Amniotic stem cell (primary cell): ENCODE measurements at regions not wholly inside any gene's neighbourhood (a gene's known extent, or its start where the extent isn't known, plus 50 kb on each side); places are given as distances from the start of the nearest gene placed in this dataset.

Source experiments
- DNase-seq: peaks from one replicate; lab custom pipeline; 2025; lab: John Stamatoyannopoulos, UW

GRCh38 chr21:16912075-16912474 is 600.8 kb upstream of the CXADR start:
- no peak for DNase-seq

- no peak for DNase-seq
These were observed 599.8 kb upstream of the CXADR start for GRCh38 chr21:16913010-16913409.

DNA sequence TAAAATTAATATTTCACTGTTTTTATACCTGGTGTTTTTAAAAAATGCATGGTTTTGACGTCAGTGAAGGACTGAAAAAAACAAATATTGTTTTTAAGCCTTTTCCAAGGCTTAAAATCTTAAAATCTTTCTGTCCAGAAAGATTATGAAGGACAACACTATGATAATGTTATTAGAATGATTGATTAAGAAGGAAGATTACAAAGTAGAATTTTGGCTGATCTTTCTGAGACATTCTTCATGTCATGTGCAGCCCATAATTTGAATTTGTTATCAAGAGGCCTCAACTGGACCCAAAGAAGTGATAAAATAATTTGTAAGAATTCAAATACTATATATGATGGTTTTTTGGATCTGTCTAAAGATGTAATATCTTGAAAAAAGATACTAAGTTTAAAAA is 584.4 kb upstream of the CXADR start:
- DNase-seq = no peak

- no peak for DNase-seq
These were observed 580.5 kb upstream of the CXADR start for GRCh38 chr21:16932314-16932713.

- peak; percentile 3 for DNase-seq
These were observed 570.1 kb upstream of the CXADR start for GRCh38 chr21:16942703-16943102.

- no peak for DNase-seq
These were observed 569.6 kb upstream of the CXADR start for GRCh38 chr21:16943231-16943630.

DNA sequence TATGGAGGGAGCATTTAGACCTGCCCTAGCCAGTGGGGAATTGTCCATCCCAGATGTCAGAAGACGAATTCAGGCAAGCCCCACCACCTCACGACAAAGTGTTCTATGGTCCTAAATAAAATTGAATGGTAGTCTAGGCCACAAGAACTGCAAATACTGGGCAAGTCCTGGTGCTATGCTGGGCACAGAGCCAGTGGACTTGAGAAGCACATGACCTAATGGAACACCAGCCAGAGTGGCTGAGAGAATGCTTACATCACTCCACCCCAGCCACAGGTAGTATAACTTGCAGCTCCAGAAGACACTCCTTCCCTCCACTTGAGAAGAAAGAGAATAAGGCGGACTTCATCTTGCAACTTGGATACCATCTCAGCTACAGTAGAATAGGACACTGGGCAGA is 567.3 kb upstream of the CXADR start:
- no peak for DNase-seq

DNA sequence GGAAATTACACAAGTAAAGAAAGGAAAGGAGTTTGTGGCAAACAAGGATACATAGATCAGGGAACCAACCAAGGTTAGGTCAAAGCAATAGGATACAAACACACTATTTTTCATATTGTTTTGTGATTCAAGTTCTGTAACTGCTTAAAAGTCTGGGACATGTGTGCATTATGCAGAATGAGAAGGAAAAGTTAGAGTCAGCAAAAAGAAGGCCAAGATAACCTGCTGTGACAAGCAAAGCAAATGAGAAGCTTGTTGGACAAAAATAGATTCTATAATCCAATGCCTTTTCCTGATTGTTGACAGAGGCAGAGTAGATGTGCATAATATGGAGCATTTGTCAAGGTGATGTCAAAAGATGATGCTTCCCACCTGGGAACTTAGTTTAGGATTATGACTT is 556.0 kb upstream of the CXADR start:
- DNase-seq = no peak

GRCh38 chr21:16965424-16965823 is 547.4 kb upstream of the CXADR start:
- no peak for DNase-seq

DNA sequence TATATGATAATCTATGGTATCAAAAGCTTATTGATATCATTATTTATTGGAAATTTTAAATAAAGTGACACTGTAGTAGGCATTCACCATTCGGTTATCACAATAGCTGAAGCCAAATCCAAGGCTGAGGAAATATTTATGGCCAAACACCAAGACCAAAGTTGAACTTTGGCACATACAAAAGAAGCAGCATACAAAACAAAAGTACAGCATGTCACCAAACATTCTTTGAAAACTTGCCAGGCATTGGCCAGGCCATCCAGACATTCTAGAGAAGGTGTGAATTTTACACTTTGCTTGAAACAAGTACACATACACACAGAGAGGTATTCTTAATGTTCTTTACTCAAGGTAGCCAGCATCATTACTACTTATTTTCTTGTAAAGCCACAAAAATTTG is 544.4 kb upstream of the CXADR start:
- DNase-seq = no peak

GRCh38 chr21:16969636-16970035 is 543.2 kb upstream of the CXADR start:
- DNase-seq = no peak

- DNase-seq = no peak
These were observed 538.8 kb upstream of the CXADR start for GRCh38 chr21:16974060-16974459.

DNA sequence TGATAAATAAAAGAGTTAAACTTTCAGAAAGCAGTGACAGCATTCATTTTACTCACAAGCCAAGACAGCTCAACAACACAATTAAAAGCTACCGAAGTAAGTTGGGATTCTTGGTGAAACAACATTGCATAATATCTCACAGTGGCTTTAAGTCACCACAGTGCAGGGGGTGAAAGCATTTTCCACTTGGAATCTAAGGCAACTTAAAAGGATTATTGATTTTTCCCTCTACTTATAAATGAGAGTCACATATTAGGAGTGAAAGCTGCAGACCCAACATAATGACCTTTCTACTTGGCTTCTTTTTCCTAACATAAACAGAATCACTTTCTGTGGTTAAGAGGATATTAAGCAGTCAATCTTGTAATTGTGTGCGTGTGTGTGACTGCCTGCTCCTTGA is 536.6 kb upstream of the CXADR start:
- DNase-seq = no peak

- DNase-seq = no peak
These were observed 534.4 kb upstream of the CXADR start for GRCh38 chr21:16978309-16978895.

DNA sequence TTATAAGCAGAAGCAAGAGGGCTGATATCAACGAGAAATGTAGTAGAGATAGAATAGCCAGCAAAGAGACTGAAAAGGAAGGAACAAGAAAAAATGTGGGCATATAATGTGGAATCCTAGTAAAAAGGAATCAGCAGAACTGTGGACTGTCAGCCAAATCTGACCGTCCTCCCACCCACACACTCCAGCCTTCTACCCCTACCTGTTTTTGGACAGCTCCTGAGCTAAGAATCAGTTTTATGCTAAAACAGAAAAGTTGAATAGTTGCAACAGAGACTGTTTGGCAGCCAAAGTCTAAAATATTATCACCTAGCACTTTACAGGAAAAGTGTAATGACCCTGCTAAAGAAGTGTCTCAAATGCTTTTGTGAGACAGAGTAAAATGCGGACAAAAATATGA is 533.3 kb upstream of the CXADR start:
- no peak for DNase-seq

DNA sequence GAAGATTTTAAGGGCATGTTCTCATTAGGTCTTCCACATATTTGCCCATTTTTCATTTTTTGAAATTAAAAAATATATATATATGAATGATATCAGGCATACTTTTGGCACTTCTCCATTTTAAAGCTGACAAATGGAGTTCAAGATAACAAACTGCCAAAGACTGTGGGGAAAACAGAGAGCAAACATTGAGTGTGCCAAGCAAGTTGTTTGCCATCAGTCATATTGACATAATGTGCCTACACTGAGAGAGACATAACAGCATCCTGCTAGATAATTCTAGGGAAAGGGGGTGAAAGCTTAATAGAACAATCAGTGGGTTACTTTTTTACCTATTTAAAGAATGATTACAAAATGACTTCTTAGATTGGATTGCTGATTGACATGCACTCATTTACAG is 529.4 kb upstream of the CXADR start:
- DNase-seq = no peak

GRCh38 chr21:16992448-16992847 is 520.4 kb upstream of the CXADR start:
- DNase-seq = no peak

- DNase-seq = no peak
These were observed 519.3 kb upstream of the CXADR start for GRCh38 chr21:16993416-16994038.

DNA sequence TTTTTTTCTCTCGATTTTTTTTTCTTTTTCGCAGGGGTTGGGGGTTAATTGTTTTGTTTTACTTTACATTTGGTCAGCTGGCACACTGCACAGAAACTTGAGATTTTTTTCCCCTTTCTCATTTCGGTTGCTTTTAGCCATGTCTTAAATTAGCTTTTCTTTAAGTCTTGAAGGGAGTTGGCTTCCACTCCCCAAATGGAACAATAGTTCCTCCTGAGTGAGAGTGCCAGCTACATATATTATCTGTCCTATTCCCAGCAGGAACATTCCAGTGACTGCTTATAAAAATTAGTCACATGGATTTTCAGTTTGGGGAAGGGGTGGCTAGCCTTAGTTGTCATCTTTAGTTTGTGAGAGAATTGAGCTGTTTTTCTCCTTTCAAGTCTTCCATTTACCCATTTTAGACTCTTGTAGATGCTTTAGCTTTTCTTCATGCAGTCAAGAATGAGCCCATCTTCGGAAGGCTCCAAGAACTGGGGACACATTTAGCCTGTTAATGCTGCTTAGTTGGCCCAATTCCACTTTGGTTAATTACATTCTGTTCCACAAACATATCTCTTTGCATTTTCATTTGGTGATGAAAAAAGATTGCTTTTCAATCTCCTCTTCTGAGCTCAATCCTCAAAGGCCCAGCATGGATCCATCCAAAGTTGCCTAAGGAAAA is 510.1 kb upstream of the CXADR start:
- DNase-seq = no peak

GRCh38 chr21:17003258-17003615 is 509.6 kb upstream of the CXADR start:
- peak; percentile 66 for DNase-seq

- DNase-seq = no peak
These were observed 509.0 kb upstream of the CXADR start for GRCh38 chr21:17003763-17004373.

DNA sequence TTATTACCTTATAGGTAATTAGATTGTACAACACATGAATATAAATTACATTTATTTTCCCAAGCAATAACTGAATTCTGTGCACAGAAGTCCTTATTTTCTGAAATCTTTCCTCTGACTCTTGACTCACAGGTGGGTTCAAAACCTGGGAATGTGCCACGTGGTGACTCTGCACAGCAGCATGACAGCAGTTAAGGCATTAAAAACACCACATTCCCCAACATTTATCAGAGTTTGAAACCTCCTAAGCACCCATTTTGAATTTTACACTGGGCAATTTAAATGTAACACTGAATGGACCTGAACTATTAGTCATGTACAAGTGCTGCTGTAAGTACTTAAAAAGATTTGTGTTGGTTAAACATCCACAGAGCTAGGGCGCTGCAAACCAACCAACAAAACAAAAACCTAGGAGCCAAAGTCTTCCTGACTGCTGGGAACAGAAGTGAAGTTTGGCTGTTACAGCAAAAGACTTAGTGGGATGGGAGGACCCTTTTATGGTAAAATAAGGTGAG is 480.6 kb upstream of the CXADR start:
- DNase-seq = no peak

GRCh38 chr21:17044696-17045095 is 468.1 kb upstream of the CXADR start:
- DNase-seq = no peak
